Activated naive CD4-positive, alpha-beta T cell treated with anti-CD3 and anti-CD28 coated beads, Interleukin-2, amount 50 U/mL, for 16 hours (primary cell): ENCODE measurements at regions not wholly inside any gene's neighbourhood (a gene's known extent, or its start where the extent isn't known, plus 50 kb on each side); places are given as distances from the start of the nearest gene placed in this dataset.

Experiments used
- DNase-seq: peaks from one replicate; pipeline ENCODE4 v3.0.0-alpha.2; 2020

DNA sequence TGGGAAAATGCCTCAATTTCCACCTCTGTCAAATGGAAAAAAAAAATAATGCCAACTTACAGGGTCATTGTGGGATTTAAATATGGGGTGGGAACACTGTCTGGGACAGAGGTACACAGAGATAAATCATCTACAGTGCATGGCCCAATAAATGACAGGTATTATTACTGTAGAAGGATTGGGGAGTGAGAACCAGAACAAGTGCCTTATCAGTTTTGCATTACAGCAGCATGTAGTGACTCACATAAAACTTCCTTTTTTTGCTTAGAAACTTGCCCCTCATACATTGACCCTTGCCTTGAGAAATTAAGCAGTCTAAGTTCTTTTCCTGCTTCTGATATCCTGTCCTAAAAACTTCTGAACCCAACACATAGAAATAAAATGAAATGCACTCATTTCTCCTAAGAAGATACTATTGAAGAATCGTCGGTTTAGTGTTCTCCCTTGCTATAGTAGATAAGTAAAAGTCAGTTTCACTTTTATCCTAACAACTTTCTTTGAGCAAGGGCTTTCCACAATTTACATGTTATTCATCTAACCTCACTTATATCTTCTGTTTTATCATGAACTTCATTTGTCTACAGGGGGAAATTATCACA is 121.0 kb upstream of the HAAO start:
- no peak for DNase-seq

DNA sequence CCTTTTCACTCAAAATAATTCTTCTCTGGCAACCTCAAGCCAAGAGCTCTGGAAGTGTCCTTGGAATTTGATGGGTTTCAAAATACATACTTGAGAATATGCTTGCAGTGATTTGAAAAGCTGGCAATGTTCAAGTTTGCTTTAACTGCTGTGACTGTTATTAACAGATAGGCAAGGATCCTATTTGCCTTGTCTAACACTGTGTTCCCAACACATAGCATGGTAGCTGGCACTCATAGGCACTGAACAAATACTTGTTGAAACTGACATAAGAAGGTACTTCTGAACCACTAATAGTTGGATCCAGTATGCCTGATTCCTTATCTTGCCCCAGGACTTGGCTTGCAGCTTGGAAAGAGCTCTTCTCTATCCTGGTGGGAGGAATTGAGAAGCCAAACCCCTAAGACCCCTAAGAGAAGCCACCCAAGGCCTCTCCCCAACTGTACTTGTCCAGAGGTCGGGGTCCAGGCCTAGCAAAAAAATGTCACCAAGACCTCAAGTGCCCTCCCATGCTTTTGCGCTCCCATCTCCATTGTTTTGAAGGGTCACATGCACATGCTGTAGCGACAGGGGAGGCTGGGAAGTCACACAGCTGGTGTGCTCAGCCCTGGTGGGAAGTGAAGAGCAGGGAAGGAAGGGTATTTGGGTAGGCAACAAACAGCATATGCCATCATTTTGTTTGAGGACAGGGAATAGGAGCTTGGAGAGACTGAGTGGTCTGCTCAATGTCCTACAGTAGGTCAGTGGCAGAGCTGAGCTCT is 118.4 kb upstream of the HAAO start:
- DNase-seq: no peak

DNA sequence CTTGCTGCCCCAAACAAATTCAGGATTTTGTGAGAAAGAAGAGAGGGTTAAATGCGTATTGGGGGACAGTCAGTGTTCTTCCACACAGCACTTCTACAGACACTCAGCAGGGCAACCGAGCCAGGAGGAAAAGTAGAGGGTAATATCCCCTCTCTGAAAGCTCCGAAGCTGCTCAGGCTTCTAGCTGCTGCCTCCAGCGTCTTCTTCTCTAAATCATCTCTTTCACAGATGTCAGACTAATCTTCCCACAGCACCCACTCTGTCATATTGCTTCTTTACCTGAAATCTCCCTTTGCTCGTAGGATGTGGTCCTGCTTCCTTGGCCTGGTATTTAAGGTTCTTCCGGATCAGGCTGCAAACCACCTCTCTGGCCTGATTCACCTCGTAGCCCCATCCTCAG is 117.6 kb upstream of the HAAO start:
- DNase-seq: no peak

DNA sequence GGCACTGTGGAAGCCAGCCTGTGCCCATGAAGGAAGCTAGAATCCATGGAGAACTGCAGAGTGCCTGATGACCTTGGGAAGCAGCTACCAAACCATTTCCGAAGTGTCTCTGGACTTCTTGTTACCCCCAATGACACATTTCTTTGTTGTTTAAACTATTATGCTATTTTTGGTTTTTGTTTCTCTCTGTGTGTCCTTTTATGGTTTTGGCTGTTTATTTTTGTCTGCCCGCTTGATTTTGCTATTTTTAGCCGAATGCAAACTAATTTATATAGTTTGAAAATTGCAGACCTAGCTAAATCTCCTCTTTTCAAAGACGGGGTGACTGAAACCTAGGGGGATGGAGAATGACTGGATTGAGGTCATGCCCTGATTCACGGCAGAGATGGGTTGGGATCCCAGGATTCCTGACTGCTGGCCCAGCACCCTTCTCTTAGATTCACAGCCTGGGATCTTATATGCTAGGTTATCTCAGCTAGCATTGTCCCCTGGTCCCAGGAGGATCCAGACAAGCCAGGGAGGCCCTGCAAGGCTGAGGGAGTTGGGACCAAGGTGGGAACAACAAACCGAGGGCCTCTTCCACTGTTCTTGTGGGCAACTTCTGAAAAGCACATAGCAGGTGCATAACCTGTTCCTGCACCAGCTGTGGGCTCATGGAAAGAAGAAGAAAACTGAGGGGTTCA is 116.3 kb upstream of the HAAO start:
- DNase-seq: no peak

DNA sequence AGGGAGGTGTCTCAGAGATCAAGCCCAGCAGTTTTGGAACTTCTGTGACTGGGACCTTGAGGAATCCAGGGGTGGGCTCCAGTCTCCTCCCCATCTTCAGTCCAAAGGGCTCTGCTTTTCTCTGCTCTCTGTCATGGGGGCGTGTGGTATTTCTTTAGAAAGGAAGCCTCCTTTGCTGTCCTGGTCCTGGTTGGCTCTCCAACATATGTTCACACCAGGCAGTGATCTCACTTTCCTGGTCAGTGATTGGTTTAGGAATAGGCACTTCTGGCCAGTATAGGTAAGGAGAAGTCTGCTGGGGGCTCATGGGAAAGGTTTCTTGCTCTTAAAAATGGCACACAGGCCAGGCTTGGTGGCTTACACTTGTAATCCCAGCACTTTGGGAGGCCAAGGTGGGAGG is 115.5 kb upstream of the HAAO start:
- no peak for DNase-seq

DNA sequence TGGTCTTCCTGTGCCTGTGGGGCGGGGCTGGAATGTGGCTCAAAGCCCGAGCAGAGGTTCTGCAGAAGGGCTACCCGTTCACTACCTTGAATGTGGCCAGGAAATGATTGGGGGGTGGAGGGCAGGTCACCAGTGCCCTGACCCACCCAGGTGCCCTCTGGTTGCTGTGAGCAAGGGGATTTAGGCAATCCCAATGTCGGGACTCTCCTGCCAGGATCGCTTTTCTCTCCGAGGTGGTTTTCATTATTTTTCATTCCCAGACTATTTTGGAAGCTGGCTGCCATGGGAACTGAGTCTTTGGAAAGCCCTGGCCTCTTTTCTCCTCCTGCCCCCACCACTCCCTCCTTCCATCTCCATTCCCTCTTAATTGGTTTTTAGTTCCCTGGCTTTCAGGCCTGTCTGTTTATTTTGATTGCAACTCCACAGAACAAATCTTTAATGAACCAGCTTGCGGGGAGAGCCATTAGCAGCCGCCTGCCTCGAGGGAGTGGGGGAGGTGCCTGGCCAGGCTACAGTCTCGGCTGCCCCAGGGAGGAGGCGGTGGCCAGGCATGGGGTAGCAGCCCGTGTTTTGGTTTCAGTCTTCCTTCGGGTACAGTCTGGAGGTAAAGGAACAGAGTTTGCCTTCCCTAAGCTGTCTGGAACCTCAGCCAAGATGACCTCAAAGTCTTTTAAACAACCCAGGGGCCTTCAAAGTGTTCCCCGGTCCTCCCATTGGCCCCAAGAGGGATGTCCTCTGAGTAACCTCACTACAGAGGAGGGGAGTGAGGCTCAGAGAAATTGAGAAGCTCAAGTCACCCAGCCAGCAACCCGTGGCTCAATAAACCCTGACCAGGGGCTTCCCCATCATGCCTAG is 114.4 kb upstream of the HAAO start:
- no peak for DNase-seq

DNA sequence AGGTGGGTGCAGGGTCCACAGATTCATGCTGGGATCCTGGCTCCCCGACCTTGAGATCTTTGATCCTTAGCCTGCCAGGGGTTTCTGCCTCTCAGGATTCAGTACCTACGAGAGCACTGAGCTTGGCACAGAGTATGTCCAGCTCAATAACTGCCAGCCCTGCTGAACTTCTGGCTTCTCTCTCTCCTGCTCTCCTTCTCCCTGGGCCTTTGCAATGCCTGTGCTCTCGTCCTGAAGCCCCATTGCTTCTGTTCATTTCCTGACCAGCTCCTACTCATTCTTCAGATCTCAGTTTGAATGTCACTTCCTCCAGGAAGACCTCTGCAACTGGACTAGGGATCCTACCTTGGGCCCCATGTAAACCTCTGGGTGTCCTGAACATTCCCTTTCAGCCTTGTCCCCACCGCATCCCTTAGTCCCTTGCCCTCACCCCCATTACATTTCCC is 113.8 kb upstream of the HAAO start:
- DNase-seq: no peak

DNA sequence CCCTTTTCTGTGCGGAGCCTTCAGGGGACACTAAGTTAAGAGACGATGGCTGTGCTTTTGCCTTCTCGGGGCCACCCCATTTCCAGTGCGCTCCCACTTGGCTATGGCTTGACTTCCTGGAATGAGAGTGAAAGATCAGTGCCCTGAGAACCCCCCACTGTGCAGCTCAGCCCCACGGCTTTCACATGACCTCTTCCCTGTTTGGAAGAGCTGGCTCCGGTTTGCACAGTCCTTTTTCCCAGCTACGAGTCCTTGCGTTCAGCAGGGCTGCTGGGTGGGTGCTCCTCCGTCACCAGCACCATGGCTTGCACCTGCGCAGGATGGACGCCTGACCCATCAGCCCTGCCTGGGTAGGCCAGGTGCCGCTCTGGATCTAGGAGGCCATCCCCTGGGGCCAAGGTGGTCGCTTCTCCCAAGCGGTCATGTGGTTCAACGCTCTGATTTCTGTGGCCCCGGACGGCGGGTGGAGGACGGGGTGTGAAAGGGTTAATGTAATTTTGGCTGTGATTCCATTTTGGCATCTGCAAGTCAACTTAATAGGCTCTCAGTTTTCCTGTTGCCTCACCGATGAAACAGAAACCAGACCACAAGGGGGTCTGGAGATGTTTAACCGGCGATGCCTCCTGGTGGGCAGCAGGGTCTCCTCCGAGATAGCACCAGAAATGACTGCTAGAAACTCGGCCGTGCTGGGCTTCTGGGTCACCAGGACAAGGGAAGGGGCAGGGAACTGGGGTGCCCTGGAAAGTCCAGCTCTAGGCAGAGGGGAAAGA is 113.1 kb upstream of the HAAO start:
- DNase-seq: no peak

DNA sequence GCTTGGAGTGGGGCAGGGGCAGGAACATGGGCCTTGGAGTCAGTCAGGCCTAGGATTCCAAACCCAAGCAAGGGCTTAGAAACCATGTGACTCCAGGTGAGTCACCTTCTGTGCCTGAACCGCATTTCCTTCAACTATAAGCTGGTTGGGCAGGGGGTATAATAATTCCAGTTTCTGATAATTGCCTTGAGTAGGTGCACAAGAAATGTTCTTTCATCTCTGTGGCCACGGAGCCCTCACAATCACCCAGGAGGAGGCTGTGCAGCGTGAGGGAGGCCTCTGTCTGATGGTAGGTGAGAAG is 112.1 kb upstream of the HAAO start:
- no peak for DNase-seq

DNA sequence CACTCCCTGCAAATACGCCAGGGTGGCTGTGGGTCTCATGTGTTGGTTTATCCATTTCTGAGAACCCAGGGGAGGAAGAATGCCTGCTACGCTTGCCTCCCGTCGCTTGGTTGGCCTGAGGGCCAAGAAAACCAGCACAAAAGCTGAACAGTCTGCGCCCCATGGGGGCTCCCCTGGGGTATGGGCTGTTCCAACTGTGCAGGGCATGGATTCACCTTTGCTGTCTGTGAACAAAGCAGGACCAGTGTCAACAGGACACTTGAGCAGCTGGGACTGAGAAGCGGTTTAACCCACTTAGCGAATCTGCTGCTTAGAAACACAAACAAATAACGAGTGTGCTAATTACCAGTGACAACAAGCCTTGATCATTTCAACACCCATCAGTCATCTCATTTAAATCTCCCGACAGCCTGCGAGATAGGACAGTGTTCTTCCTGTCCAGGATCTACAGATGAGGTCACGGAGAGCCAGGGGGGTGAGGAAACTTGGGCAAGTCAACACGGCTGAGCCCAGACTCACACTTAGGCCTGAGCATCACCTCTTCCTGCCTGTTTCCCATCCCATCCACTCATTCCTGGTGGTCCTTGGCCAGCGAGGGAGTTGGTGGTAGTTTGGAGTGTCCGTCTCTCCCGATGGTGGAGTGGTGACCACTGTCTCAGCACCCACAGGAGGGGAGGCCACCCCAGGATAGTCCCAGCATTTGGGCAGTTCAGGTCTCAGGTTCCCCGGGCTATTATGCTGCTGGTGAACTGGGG is 111.6 kb upstream of the HAAO start:
- DNase-seq: no peak

DNA sequence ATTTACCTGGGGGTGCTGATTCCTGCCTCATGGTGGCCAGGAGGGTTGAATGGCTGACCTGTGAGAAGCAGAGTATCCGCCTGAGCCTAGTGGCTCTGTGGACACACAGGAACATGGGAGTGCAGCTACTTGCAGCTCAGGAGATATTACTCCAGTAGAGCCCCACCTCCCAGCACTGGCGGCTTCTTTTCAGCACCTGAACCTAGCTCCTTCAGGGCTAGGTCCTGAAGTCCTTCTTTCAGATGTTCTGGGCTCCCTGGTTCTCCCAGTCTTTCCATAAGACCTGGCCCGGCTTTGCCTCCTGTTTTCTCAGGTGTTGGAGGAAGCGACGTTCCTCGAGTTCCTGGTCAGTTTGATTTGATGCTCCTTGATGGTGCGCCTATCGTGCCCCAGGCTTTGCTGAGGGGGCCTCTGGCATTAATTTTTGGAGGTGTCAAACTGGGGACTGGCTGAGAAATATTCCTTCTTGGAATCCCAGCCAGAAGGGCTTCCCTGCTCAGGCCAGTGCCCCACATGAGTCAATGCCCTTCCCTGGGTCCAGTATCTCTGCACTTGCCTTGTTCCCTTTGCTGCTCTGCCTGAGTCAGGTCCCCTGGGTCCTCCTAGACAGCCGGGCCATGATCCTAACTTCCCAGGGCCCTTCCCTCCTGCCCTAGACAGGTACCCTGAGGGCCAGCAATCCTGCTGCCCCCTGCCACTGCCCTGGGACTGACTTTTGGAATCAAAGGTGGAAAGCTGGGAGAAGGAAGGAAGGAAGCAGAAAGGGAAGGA is 110.7 kb upstream of the HAAO start:
- no peak for DNase-seq

DNA sequence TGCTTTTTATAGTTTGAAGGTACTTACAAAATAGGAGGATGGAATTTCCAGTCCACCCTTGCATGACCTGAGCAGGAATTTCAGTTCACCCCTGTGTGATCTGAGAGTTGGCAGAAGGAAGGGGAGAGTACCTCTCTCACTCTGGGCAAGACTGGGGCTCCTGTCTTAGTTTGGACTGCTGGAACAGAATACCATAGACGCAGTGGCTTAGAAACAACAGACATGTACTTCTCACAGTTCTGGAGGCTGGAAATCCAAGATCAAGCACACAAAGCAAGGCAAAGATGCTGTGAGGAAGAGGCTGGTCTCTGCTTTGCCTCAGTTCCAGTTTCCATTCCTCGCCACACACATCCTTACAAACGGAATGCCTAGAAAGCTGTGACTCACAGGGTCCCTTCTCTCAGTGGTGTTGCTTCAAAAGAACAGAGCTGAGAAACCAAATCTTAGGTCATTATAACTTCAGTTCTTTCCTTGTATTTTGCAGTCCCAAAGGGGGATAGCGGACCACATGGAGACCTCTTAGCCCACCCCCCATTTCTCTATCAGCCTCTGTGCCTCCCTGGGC is 108.8 kb upstream of the HAAO start:
- DNase-seq: no peak

DNA sequence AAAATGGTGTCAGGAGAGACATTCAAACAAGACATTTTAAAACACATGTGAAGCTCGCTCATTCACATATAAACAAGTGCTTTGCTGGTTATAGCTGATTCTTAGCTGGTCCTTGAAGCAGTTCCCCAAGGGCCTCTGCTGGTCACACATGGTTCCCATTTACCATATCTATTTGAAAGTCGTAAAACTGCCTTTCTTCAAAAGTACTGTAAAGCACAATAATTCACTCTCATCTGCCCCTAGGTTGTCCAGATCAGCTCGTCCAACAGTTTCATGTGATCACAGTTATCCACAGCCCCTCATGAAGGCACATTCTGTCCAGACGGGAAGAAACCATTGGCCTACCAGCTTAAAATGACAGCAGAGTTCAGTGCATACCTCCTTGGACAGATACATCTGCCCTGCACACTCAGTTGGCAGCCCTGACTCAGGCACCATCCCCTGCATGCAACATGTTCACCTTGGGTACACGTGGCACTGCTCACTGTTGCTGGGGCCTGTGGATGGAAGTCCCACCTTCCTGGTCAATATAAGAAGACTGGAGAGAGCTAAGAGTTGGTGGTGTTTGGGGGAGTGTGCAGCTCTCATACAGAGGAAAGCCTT is 108.0 kb upstream of the HAAO start:
- no peak for DNase-seq

DNA sequence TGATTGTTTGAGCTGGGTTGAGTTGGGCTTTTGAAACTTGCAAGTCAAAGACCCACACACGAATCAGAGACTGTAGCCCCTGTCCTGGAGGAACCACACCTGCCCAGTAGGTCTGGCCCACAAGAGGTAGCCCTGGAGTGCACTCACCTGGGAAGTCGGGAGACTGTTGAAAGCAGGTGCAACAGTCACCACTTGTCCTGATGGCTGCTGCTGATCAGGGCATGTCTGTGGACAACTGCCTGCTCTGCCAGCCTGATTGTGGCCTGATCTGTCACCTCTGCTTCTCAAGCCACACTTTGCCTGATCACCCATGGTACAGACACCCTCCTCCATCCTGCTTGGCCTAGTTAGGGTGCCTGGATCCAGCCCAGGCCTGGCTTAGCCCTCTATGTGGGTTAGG is 105.0 kb upstream of the HAAO start:
- DNase-seq: no peak

DNA sequence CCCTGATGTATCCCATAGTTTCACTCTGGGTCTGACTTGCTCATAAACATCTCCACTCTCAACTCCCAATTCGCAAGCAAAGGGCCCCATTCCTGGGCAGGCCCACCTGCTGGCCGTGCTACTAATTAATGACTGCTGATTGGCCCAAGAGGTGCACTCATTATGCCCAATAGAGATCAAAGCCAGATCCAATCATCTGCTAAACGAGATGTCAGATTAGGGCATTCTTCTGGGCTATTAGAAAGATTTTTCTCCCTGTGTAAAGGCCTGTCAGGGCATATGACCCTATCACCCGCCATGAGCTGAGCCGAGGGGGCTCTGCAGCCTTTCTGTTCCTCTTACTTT is 103.4 kb upstream of the HAAO start:
- no peak for DNase-seq

DNA sequence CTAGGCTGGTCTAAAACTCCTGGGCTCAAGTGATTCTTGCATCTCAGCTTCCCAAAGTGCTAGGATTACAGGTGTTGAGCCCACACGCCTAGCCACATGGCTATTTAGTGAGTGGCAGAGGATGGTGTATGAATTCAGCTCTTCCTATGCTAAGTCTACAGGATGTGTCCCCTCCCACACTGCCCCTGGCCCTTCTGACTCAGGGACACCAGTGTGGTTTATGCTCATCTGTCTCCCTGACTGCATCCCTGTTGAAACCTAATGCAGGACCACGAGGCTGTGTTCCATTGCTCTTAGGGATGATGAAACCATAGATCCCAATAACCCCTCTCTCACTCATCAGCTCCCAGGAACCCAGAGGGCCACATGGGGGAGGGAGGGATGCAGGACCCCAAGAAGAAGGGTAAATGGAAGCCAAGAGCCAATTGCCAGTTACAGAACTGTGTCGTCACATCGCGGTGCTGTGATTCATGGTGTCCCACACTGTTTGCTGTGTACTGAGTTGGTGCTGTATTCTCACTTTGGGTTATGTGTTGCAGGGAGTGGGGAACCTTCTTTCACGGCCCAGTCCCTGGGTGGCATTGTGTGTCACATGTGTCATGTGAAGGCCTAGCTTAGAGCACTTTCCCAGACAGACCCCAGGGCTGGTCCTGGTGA is 102.9 kb upstream of the HAAO start:
- DNase-seq: no peak

DNA sequence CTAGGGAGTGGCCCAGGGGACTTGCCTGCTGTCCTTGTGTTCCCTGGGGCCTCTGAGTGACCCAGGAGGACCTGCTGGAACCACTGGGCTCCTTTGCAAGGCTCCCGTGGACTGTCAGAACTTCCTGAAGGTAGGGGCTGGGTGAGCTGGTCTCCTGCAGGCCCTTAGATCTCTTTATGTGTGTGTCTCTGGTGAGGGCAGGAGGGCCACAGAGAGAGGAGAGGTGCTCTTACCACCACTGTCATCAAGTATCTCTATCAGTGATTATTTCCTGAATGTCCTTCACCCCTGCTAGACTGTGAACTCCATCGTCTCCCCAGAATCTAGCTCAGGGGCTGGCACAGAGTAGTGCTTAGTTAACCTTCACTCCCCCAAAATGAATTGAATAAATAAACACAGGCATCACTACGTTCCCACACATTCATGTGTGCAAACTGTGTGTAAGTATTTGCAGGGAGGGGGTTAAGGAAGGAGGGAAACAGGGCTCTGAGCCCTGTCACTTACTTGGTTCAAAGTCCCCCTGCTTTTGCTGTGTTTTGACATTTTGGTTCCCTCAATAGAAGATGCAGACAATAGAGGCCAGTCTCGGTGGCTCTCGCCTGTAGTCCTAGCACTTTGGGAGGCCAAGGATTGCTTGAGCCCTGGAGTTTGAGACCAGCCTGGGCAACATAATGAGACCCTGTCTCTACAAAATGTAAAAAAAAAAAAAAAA is 100.8 kb upstream of the HAAO start:
- no peak for DNase-seq

DNA sequence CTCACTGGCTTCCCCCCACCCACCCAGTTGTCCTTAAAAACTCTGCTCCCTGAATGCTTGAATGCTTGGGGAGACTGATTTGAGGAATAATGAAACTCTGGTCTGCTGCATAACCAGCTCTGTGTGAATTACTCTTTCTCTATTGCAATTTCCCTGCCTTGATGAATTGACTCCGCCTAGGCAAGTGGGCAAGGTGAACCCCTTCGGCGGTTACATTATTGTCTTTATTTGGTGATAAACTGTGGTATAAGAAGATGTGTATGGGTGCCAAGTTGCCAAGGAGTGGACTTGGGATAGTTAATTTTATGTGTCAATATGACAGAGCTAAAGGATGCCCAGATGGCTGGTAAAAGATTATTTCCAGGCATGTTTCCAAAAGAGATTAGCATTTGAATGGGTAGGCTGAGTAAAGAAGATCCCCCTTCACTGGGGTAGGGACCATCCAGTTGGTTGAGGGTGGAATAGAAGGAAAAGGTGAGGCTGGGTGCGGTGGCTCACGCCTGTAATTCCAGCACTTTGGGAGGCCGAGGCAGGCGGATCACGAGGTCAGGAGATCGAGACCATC is 98.5 kb upstream of the HAAO start:
- DNase-seq: no peak
